HG02970 (cell line): ENCODE measurements at regions not wholly inside any gene's neighbourhood (a gene's known extent, or its start where the extent isn't known, plus 50 kb on each side); places are given as distances from the start of the nearest gene placed in this dataset.

Experiments used
- ATAC-seq: cut with Tn5 transposase; IDR thresholded peaks from one replicate; pipeline ENCODE4 v1.9.1; 2021; ENCODE audit warnings: mild to moderate bottlenecking, moderate library complexity, moderate number of reproducible peaks; ENCODE audit not compliant: unreplicated experiment, low FRiP score

DNA sequence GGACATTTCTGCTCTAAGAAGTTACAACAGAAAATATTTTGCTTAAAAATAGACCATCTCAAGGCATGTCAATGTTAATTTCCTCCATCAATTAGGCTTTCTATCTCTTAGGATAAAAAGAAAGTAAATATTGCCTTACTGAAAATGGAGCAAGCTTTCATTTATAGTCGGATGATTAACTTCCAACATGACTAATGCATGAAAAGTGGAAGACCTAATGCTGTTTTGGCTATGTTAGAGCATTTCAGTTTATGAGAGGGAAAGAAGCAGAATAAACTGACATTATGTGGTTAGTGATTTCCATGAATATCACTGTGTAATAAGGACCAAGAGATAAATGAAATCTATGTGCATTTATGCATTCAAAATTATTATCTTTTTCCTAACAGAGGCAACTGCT lies 475.2 kb upstream of the UBE2E3 start:
- ATAC-seq: no peak

DNA sequence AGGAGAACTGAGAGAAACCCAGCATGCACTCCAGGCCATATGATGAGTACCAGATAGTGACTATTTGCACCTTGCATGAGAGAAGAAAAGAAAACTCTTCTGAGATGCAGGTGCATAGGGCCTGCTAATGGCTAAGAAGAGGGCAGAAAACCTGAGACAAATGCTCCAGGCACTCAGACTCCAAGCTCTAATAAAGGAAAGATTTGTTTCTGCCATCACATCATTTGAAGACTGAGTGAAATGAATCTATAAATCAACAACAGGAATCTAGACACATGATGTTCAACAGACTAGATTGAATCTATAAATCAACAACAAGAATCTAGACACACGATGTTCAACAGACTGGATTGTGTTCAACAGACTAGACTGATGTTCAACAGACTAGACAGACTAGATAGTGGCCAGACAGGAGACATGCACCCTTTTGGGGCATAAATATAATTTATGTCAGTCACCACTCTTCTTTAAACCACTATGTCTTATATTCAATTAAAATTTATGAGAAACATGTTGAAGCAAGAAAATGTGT lies 482.7 kb upstream of the UBE2E3 start:
- no peak for ATAC-seq

DNA sequence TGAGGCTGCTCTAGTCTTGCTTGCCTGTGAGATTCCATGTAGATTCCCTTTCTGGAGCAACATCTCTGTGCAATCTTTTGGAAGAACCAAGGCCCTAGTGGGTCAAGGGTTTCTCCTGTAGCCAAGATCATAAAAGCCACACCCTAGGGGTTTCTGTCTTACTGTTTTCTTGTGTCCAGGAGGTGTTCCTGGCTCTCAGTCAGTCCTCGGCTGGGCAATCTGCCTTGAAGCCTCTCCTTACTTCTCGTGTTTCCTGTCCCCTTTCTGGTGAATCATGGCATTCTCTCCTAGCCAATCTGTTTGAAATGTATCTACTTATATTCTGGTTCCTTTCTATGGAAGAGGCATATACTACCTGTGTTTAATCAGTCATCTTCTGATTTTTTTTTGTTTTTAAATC lies 484.8 kb upstream of the UBE2E3 start:
- no peak for ATAC-seq

DNA sequence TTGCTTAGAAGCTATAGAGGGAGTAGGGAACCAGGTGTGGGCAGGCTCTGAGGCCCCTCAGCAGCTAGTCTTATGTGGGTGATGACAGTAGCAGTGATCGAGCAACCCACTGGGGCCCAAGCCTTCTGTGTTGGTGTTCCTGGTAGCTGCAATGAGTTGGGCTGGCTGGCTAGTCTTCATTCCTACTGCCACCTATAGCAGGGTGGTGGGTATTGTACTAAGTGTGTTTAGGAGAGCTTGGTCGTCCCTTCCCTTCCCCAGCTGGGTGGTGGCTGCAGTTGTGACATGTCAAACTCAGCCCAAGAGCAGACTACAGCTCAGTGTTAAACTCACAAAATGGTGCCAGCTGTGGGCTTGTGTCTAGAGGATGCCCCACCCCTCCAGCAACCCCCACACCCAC lies 486.1 kb upstream of the UBE2E3 start:
- ATAC-seq: no peak

DNA sequence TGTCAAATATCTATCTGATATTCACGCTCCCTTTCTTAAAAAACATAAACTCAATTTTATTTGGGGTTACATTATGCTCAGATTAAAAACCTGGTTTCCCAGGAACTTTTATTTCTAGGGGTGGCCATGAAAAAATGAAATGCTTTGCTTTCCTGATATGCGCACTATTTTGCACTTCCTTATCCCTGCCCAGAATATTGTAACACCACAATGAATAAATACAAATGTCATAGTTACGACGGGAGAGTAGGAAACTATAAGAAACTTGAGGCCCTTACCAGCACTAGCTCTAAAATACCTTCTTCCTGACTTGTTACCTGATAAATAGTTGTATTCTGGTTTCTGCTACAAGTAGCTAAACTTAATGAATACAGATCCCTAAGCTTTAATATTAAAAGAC lies 475.6 kb upstream of the CWC22 start:
- no peak for ATAC-seq

DNA sequence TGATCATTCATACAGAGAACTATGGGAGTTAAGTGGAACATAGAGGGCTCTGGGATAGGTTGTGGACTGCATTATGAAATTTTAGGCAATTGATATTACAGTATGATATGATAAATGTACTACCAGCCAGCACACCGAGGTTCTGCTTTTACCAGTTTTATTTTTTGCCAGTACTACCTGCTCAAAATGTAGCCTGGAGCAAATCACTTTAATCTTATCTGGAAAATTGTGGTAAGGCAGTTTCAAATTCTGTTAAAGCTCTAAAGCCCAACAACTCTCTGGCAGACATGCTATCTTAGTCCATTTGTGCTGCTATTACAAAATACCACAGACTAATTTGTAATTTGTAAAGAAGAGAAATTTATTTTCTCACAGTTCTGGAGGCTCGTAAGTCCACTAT lies 474.9 kb upstream of the CWC22 start:
- no peak for ATAC-seq

DNA sequence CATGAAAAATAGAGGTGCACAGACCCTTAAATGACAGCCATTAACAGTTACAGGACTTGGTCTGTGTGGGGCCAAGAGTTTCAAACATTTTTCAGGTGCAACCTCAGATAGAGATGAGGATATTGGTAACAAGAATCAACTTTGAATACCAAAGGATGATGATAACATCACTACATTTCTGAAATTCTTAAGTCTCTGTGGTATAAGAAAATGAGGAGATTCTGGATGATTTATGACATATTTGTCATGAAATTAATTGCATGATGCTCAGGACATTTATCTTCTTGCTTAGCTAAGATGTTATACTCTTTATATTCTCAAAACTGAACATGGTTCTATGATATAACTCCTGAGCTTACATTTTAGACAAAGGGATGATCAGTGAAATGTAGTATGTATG lies 471.8 kb upstream of the CWC22 start:
- no peak for ATAC-seq

DNA sequence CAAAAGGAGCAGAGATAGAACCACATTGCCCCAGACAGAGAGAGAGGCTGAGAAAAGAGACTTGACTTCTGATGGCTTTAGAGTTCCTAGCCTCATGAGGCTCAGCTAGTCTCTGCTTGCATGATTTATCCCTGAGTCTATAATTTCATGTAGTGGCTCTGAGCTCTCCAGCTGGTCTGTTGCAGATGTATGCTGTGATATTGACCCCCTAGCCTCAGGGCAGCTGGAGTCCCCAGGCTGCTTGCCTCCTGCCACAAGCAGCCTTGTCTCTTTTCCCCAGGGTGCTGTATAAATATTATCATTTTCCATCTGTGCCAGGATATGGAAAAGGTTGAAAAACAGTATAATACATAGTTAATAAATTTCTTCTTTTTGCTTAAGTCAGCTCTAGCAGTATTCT lies 467.6 kb upstream of the CWC22 start:
- no peak for ATAC-seq

DNA sequence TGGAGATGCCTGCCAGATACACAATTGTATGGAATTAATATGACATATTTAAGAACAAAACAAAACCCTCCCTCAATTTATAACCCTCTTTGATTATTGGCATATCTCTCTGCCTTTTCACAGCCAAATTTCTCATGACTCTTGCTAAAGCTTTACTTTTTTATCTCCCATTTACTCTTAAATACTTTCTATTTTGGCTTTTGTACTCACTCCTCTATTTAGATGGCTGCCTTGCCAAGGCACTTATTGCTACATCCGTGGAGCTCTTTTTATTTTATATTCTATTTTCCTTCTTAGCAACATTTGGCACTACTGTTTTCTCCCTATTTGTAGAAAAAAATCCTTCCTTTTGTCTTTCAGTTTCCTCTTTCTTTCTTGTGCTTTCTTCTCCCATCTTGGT lies 466.4 kb upstream of the CWC22 start:
- ATAC-seq: no peak

DNA sequence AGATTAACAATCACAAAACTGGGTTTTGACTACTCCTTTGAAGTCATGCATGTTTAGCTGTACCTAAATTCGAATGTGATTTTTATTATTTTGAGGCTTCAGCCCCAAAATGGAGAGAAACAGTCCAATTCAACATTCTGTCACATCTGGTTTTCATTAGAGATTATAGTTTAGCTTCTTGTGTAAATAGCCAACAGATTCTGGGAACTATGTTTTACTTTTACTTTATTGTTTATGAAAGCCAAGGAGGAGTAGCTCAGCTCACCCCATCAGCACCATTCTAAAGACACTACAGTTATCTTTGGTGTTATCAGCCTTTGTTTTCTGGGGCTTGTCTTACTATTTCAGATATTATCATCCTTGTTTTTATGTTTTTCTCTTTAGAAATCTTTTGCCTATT lies 465.0 kb upstream of the CWC22 start:
- ATAC-seq: no peak

DNA sequence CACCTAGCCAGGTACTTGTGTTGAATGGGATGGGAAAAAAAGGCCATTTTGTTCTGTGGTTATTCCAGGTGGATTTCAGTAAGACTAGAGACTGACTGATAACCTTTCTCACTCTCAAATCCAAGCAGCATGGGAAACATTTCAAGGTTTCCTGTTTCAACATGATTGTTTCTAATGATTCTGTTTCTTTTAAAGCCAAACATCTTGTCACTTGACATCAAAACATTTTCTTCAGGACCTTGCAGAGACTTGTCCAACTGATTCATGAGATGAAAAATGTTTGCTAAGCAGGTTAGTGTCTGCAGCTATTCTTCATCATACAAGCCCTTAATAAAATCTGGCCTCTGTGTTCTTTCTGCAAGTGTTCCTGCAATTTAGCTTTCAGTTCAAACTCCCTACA lies 456.5 kb upstream of the CWC22 start:
- no peak for ATAC-seq

DNA sequence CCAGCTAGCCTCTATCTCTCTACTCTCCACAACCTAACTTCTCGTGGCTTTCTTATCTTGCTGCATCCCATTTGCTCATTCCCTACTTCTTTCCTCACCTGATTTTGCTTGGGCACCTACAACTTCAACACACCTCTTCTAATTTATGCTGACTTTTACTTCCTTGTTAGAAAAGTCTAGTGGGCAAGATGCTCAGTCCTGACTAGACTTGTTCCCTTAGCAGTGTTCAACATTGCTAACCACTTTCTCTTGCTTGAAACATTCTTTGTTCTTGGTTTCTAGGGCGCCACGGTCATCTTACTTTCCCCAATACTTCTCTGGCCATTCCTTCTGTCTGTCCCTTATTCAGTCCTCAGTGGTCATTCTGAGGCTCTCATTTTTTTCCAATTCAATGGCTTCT lies 454.7 kb upstream of the CWC22 start:
- ATAC-seq: no peak

DNA sequence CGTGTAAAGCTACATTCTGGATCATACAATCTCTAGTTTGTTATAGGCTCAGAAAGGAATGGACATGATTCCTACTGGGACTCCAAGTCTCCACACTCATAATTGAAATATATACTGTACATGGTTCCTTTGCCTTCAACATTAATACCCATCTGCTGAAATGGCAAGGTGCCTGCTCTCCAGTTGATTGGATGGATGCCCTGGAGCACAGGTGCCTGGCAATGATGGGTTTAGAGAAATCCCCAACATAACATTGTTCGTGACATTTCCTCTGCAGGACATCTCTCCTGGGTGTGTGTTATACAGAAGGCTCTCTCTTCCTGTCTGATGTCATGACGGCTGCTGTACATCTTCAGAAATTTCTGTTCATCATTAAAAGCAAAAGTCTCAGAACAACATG lies 449.7 kb upstream of the CWC22 start:
- ATAC-seq: no peak

DNA sequence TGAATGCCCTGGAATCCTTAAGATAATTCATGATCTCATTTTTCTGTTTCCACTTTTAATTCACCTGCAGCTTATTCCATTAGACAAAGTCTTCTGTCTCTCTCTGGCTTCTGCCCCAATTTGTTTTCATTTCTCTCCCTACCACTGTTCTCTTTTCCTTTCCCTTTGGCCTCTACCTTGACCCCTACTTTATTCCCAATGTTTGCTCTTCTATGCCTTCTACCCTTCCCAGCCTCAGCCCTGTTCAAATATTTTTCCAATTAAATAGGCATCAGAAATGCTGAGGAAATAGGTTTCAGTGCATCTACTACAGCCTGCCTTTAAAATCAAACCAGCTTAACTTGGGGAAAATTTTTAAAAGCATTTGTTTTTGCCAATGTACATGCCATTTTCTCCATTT lies 443.7 kb upstream of the CWC22 start:
- ATAC-seq: no peak

DNA sequence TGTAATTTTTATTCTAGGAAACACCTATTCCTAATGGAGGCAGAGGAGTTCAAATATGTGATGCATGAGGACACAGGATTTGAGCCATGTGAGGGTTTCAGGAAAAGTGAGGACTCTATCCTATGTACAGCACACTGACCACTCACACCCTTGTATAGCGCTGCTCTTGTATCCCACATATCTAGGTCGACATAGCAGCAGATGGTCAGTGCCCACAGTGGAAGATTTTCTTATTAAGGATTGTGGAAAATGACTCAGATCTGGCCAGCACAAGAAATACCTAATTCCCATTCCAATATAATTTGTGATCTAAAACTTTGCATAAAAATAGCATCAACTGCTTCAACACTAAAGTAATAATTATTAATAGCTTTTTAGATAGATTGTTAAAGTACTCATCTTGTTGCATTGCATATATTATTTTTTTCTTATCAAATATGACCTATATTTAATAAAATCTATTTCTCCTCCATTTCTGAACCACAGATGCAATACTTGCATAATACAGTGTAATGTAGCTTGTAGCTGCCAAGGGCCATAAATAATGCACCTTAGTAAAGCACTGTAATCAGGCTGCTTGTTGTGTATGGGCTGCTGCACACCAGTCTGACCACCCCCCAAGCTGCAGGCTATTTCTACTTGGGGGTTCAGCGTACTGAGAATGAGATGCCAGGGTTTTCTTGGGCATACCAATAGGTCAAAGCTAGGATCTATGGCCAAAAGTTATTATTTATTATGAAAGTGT lies 442.2 kb upstream of the CWC22 start:
- ATAC-seq: no peak

DNA sequence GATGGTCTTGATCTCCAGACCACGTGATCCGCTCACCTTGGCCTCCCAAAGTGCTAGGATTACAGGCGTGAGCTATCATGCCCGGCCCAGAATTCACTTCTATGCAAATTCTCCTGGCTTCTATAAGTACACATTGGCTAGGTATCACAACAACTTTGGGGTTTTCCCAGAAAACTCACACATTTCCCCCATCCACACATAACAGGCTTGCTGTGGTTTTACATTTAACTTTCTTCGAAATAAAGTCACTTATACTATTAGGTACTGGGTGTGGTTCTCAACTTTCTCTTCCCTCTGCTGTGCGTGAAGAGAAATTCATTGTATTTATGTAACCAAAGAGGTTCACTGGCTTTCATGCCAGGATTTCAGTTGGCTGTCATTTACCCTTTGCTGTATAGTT lies 439.4 kb upstream of the CWC22 start:
- ATAC-seq: no peak

DNA sequence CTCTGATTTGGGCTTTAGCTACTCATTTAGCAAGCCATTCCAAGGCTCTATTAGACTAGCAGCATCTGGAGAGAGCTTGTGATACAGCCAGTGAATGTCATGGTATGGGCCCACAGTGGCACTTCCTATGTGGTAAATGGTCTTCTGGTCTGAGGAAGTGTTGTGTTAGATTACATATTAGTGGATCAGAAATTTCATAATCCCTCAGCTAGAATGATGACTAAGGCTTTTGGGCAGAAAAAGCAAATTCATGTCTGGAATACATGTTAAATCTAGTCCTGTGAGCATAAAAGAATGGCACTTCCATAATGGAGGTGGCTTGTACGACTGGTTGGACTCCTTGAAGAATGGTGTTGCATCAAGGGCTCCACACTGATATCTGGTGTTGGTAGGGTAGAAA lies 436.8 kb upstream of the CWC22 start:
- ATAC-seq: no peak

DNA sequence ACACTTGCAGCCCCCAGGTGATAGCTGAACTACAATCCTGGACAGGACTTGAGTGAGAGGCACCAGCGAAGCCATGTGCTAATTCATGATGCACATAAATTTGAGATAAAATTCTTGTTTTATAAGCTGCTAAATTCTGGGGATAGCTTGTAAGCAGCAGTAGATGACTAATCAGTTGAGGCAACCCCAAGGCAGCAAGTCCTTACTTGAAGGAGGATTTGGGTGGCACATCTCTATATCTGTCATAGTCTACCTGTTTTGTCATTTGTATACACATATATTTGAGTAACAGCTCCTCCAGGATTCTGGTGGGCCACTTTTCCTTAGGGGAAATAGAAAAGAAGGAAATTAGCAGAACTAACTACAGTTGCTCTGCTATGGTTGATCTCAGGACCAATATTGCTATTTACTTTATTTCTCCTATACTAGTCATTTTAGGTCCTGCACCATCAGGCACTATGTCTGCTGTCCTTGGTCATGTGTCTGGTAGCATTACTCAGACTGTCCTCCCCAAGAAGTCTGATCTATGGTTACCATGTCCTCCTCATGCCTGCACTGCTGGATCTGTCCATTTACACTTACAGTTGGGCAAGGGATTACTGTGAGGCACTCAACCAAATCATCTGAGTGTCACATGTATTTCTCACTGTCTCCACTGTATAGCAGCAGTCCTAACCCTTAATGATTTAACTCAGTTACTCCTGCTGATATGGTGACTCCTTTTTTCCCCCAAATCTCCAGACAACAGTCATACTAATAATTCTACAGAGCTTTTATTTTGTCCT lies 436.0 kb upstream of the CWC22 start:
- ATAC-seq: no peak

DNA sequence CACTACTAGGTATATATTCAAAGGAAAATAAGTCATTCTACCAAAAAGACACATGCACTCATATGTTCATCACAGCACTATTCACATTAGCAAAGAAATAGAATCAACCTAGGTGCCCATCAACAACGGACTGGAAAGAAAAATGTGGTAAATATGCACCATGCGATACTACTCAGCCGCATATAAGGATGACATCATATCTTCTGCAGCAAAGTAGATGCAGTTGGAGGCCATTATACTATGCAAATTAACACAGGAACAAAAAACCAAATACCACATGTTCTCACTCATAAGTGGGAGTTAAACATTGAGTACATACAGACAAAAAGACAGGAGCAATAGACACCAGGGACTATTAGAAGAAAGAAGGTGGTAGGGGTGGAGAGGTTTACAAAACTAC lies 412.1 kb upstream of the CWC22 start:
- ATAC-seq: no peak

DNA sequence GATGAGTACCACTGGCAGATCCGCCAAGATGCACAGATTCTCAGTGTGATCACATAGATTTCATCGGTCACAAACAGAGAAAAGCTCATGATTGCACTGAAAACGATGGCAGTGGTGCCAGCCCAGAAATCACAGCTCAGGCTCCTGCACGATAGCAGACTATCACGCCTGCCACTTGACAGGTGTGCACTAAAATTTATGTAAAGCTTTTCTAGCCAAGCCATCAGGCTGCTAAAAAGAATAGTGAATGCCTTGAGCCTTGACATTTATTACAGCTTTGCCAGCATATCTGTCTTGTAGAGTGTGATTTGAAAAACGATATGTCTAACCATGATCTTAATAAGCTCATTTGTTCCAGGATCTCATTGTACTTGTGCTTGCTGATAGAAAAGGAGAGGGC lies 409.5 kb upstream of the CWC22 start:
- ATAC-seq: no peak

DNA sequence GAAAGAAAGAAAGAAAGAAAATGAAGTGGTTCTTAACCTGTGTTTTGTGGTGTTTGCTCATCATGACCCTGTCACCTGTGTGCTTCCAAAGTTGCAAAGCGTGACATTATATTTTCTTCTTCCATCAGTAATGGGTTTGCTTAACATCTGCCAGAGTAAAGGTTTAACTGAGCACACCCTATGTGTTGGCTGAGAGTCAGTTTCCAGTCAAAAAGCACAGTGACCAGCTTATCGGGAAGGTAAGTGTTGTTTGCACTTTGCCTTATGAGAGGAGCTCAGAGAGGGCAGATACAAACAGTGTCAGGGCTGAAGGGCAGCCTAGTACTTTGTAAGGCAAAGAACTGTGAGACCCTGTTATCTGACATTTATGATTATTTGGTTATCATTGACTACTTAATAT lies 406.2 kb upstream of the CWC22 start:
- no peak for ATAC-seq

DNA sequence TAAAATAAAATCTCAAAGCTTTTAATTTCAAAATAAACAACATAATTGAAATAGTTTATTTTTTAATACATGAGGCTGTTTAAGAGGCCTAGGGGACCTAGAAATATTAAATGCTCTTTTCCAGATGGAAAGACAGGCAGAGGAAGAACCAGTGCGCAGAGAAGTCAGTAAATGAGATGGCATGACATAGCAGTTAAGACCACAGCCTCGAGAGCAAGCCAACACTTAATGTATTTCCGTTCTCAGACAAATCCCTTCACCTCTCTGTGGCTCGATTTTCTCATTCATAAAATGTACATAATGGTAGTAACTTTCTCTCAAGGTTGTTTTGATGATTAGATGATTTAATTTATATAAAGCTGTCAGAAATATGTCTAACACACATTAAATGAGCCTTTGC lies 405.1 kb upstream of the CWC22 start:
- no peak for ATAC-seq
